Subcutaneous abdominal adipose tissue (tissue), 5 donors: ENCODE measurements at regions not wholly inside any gene's neighbourhood (a gene's known extent, or its start where the extent isn't known, plus 50 kb on each side); places are given as distances from the start of the nearest gene placed in this dataset.
"Not testable (repeated sequence)": the region's sequence is repeated elsewhere in the genome, so short reads cannot be mapped to it uniquely, and the experiment has no call there.

Experiments
- H3K27ac ChIP-seq: one replicate; pipeline ENCODE4 v1.7.0; 2013; ENCODE audit warnings: low read depth, mild to moderate bottlenecking, inconsistent platforms, low read length, moderate library complexity
- H3K27me3 ChIP-seq, 5 donors: one replicate each; pipeline ENCODE4 v1.7.0; 2013; ENCODE audit warnings: low read length in 5 of 5, inconsistent platforms in 1 of 5; ENCODE audit not compliant: control insufficient read depth in 5 of 5, insufficient read depth in 4 of 5
- H3K36me3 ChIP-seq, 5 donors: one replicate each; pipeline ENCODE4 v1.7.0; 2013; ENCODE audit warnings: low read length in 5 of 5; ENCODE audit not compliant: control insufficient read depth in 5 of 5, insufficient read depth in 5 of 5
- H3K4me1 ChIP-seq, 5 donors: one replicate each; pipeline ENCODE4 v1.7.0; 2013; ENCODE audit warnings: low read length in 5 of 5, mild to moderate bottlenecking in 3 of 5, moderate library complexity in 1 of 5; ENCODE audit not compliant: control insufficient read depth in 5 of 5, insufficient read depth in 5 of 5
- H3K4me3 ChIP-seq, 5 donors: one replicate each; pipeline ENCODE4 v1.7.0; 2013; ENCODE audit warnings: low read length in 5 of 5, low read depth in 1 of 5
- H3K9ac ChIP-seq, 5 donors: one replicate each; pipeline ENCODE4 v1.7.0; 2013; ENCODE audit warnings: low read length in 5 of 5, mild to moderate bottlenecking in 4 of 5, moderate library complexity in 3 of 5
- H3K9me3 ChIP-seq, 5 donors: one replicate each; pipeline ENCODE4 v1.7.0; 2013; ENCODE audit warnings: low read length in 5 of 5; ENCODE audit not compliant: control insufficient read depth in 5 of 5
- donor health status: healthy.
- donor health status: healthy.
- donor health status: healthy.
- donor health status: healthy.
- donor health status: healthy.

GRCh38 chr14:22107753-22108152, 434.1 kb upstream of the OR4E1 start:
- Histone ChIP-seq H3K27ac (no peak overlapping the region), H3K9ac (no peak overlapping the region), H3K36me3 (no peaks in the 10 kb centered on the region), H3K4me1 (no peaks in the 10 kb centered on the region), H3K27me3 (peaks cover 0 to under 1% (median 0%) of the 10 kb centered on the region in 5 donors), H3K9me3 (no peaks in the 10 kb centered on the region), H3K4me3 (no peak overlapping the region)

- Histone ChIP-seq H3K4me1 (no peaks in the 10 kb centered on the region), H3K9me3 (no peaks in the 10 kb centered on the region), H3K27me3 (no peaks in the 10 kb centered on the region), H3K36me3 (no peaks in the 10 kb centered on the region), H3K27ac (no peak overlapping the region), H3K9ac (no peak overlapping the region), H3K4me3 (no peak overlapping the region)
Measured at GRCh38 chr14:22106700-22107697, 433.4 kb upstream of the OR4E1 start.

GRCh38 chr14:22105624-22106006, 432.0 kb upstream of the OR4E1 start:
- H3K4me1 ChIP-seq, result no peaks in the 10 kb centered on the region
- H3K36me3 ChIP-seq, result no peaks in the 10 kb centered on the region
- no peak overlapping the region for H3K9ac ChIP-seq
- no peak overlapping the region for H3K4me3 ChIP-seq
- H3K9me3 ChIP-seq, result no peaks in the 10 kb centered on the region
- no peak overlapping the region for H3K27ac ChIP-seq
- no peaks in the 10 kb centered on the region for H3K27me3 ChIP-seq

GRCh38 chr14:22105006-22105623, 431.5 kb upstream of the OR4E1 start:
- no peak overlapping the region for H3K9ac ChIP-seq
- no peaks in the 10 kb centered on the region for H3K9me3 ChIP-seq
- no peaks in the 10 kb centered on the region for H3K27me3 ChIP-seq
- H3K27ac ChIP-seq, result no peak overlapping the region
- no peaks in the 10 kb centered on the region for H3K36me3 ChIP-seq
- no peaks in the 10 kb centered on the region for H3K4me1 ChIP-seq
- H3K4me3 ChIP-seq, result no peak overlapping the region

GRCh38 chr14:22100764-22101120, 427.1 kb upstream of the OR4E1 start:
- H3K4me1 ChIP-seq, H3K36me3 ChIP-seq, H3K27me3 ChIP-seq, H3K9me3 ChIP-seq, H3K27ac ChIP-seq, H3K9ac ChIP-seq, H3K4me3 ChIP-seq: not testable (repeated sequence)

- Histone ChIP-seq H3K36me3 (no peaks in the 10 kb centered on the region), H3K4me3 (no peak overlapping the region), H3K27me3 (no peaks in the 10 kb centered on the region), H3K27ac (no peak overlapping the region), H3K4me1 (peaks cover 0 to 5% (median 0%) of the 10 kb centered on the region in 5 donors), H3K9ac (no peak overlapping the region), H3K9me3 (no peaks in the 10 kb centered on the region)
Measured at GRCh38 chr14:22099942-22100763, 426.5 kb upstream of the OR4E1 start.

GRCh38 chr14:22098435-22098834, 424.8 kb upstream of the OR4E1 start:
- H3K9ac ChIP-seq, result no peak overlapping the region
- peaks cover 0 to 5% (median 0%) of the 10 kb centered on the region in 5 donors for H3K4me1 ChIP-seq
- no peak overlapping the region for H3K27ac ChIP-seq
- H3K9me3 ChIP-seq, result no peaks in the 10 kb centered on the region
- H3K27me3 ChIP-seq, result no peaks in the 10 kb centered on the region
- no peak overlapping the region for H3K4me3 ChIP-seq
- no peaks in the 10 kb centered on the region for H3K36me3 ChIP-seq

- no peak overlapping the region for H3K27ac ChIP-seq
- no peak overlapping the region for H3K9ac ChIP-seq
- peaks cover 0 to 5% (median 0%) of the 10 kb centered on the region in 5 donors for H3K4me1 ChIP-seq
- H3K27me3 ChIP-seq, result no peaks in the 10 kb centered on the region
- H3K4me3 ChIP-seq, result no peak overlapping the region
- no peaks in the 10 kb centered on the region for H3K36me3 ChIP-seq
- H3K9me3 ChIP-seq, result no peaks in the 10 kb centered on the region
Measured at GRCh38 chr14:22097586-22098292, 424.1 kb upstream of the OR4E1 start.

GRCh38 chr14:22097072-22097471, 423.5 kb upstream of the OR4E1 start:
- H3K36me3 ChIP-seq, result no peaks in the 10 kb centered on the region
- no peak overlapping the region for H3K27ac ChIP-seq
- no peaks in the 10 kb centered on the region for H3K9me3 ChIP-seq
- no peak overlapping the region for H3K4me3 ChIP-seq
- no peak overlapping the region for H3K9ac ChIP-seq
- peaks cover 0 to 5% (median 0%) of the 10 kb centered on the region in 5 donors for H3K4me1 ChIP-seq
- H3K27me3 ChIP-seq, result no peaks in the 10 kb centered on the region
